Gastroesophageal sphincter (tissue), 3 donors: ENCODE measurements at regions not wholly inside any gene's neighbourhood (a gene's known extent, or its start where the extent isn't known, plus 50 kb on each side); places are given as distances from the start of the nearest gene placed in this dataset.

Experiments
- CTCF ChIP-seq, 4 experiments: fragments of 200-600 bp in 2 of 4; fragments of 450-650 bp in 2 of 4; sonication (generic) in 1 of 4; IDR thresholded peaks; one replicate each; pipeline ENCODE4 v1.5.1; 2017 to 2019; ENCODE audit warnings: antibody characterized with exemption in 4 of 4, mild to moderate bottlenecking in 2 of 4, moderate library complexity in 2 of 4
- EP300 ChIP-seq: sonication (generic); formaldehyde crosslinking; IDR thresholded peaks from one replicate; pipeline ENCODE4 v1.6.1; 2017; ENCODE audit warnings: antibody characterized with exemption, mild to moderate bottlenecking
- POLR2A ChIP-seq, 2 donors: fragments of 450-650 bp; IDR thresholded peaks; one replicate each; pipeline ENCODE4 v1.6.1; 2017; ENCODE audit warnings: antibody characterized with exemption in 2 of 2, mild to moderate bottlenecking in 2 of 2, moderate library complexity in 1 of 2

- TF ChIP-seq CTCF (IDR thresholded peaks at IDR 0.05), result no peak
- TF ChIP-seq EP300, result no peak
- no peak for TF ChIP-seq POLR2A (IDR thresholded peaks at IDR 0.05)
Observed at GRCh38 chr6:44676826-44677433, 289.4 kb downstream of the CDC5L start.
